ENCODE measurements at regions not wholly inside any gene's neighbourhood (a gene's known extent, or its start where the extent isn't known, plus 50 kb on each side); places are given as distances from the start of the nearest gene placed in this dataset.
"Not testable (repeated sequence)": the region's sequence is repeated elsewhere in the genome, so short reads cannot be mapped to it uniquely, and the experiment has no call there.

DNA sequence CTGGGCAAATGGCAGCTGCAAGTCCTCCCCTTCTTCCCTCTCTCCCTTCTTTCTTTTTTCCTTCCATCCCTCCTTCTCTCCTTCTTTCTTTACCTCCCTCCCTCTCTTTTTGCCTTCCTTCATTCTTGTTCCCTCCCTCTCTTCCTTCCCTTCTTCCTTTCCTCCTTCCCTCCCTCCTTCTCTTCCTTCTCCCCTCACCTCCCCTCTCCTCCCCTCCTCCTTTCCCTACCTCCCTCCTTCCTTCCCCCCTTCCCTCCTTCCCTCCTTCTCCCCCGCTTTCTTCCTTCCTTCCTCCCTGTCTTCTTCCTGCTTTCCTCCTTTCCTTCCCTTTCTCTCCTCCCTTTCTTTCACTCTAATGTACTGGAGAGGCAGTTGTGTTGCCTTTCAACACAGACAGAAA is 110.8 kb upstream of the SALL1 start:
- no peaks in the 10 kb centered on the region for H3K36me3 Mint-ChIP-seq
- ChIA-PET CTCF (no interaction called here), POLR2A (no interaction called here)
- ATAC-seq (replicated peaks in 1 of 4), result no peak
- H3K27ac Mint-ChIP-seq, result no peak overlapping the region
- H3K27me3 Mint-ChIP-seq, result no peaks in the 10 kb centered on the region
- Histone ChIP-seq H3K27me3 (replicated peaks in 1 of 2; ENCODE audit: control insufficient read depth in 2 of 2, extremely low read depth in 1 of 2, insufficient read depth in 2 of 2, low read length in 1 of 2) (no peaks in the 10 kb centered on the region), H3K27ac (ENCODE audit: low read length) (no peak overlapping the region), H3K9me3 (no peaks in the 10 kb centered on the region), H3K4me1 (ENCODE audit: control insufficient read depth in 1 of 2, extremely low read depth in 1 of 2, insufficient read depth in 2 of 2, low read length in 2 of 2) (no peaks in the 10 kb centered on the region), H3K36me3 (ENCODE audit: control insufficient read depth in 2 of 2, extremely low read depth in 1 of 2, insufficient read depth in 1 of 2, low read length in 1 of 2) (no peaks in the 10 kb centered on the region), H3K4me3 (ENCODE audit: control insufficient read depth in 1 of 2, extremely low read depth in 1 of 2, low read length in 1 of 2) (no peak overlapping the region)
- no peak overlapping the region for H3K4me3 Mint-ChIP-seq
- no CpG with 5 or more reads among the region's 1 CpG for WGBS (ENCODE audit: insufficient coverage)
- DNase-seq, result no peak
- H3K4me1 Mint-ChIP-seq, result no peaks in the 10 kb centered on the region
- peaks cover 10 to 42% (median 36%) of the 10 kb centered on the region in 3 donors for H3K9me3 Mint-ChIP-seq

DNA sequence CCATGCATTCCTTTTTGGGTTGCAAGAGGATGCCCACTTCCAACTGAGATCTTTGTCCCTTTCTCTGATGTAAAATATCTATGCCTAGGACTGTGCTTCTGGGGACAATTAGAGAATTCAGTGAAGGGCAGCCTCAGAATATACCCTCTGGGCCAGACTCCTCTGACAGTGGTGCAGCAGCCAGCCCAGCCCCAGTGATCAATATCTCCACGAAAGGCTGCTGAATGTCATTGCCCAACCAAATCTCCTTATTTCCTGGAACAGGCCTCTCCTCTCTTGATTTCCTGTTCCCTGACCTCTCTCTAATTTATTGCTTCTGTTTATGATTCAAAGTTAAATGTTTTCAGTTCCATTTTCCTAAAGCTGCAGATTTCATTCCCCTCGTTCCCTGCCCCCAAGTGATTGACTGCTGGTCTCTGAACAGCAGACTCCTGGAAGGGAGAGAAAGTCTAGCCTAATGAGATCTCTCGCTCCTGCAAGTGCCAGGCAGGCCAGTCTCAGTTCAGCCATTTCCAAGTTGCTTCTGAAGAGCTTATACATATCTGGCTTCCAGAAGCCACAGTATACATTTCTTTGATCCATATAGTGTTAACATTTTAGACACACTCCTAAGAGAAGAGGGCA is 104.4 kb upstream of the SALL1 start:
- H3K4me3 ChIP-seq (ENCODE audit: control insufficient read depth in 1 of 2, extremely low read depth in 1 of 2, low read length in 1 of 2), result no peak overlapping the region
- Mint-ChIP-seq H3K4me1 (no peaks in the 10 kb centered on the region), H3K9me3 (peaks cover 10 to 30% (median 17%) of the 10 kb centered on the region in 3 donors), H3K27me3 (no peaks in the 10 kb centered on the region), H3K27ac (no peak overlapping the region), H3K4me3 (no peak overlapping the region), H3K36me3 (no peaks in the 10 kb centered on the region)
- H3K36me3 ChIP-seq (ENCODE audit: control insufficient read depth in 2 of 2, extremely low read depth in 1 of 2, insufficient read depth in 1 of 2, low read length in 1 of 2), result no peaks in the 10 kb centered on the region
- ChIA-PET POLR2A (no interaction called here), CTCF (no interaction called here)
- H3K4me1 ChIP-seq (ENCODE audit: control insufficient read depth in 1 of 2, extremely low read depth in 1 of 2, insufficient read depth in 2 of 2, low read length in 2 of 2), result no peaks in the 10 kb centered on the region
- H3K27me3 ChIP-seq (replicated peaks in 1 of 2; ENCODE audit: control insufficient read depth in 2 of 2, extremely low read depth in 1 of 2, insufficient read depth in 2 of 2, low read length in 1 of 2), result peaks cover 0 to 6% of the 10 kb centered on the region in 2 experiments
- WGBS (ENCODE audit: insufficient coverage), result 60% methylated on average over 2 of the region's 3 CpGs
- H3K27ac ChIP-seq (ENCODE audit: low read length), result no peak overlapping the region
- ATAC-seq (replicated peaks in 1 of 4) (no peak), DNase-seq (no peak)
- no peaks in the 10 kb centered on the region for H3K9me3 ChIP-seq

DNA sequence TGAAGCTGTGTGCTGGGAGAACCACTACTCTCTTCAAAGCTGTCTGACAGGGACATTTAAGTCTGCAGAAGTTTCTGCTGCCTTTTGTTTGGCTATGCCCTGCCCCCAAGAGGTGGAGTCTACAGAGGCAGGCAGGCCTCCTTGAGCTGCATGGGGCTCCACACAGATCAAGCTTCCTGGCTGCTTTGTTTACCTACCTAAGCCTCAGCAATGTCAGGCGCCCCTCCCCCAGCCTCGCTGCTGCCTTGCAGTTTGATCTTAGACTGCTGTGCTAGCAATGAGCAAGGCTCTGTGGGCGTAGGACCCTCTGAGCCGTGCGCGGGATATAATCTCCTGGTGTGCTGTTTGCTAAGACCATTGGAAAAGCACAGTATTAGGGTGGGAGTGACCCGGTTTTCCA is 103.3 kb upstream of the SALL1 start:
- H3K4me3 ChIP-seq (ENCODE audit: control insufficient read depth in 1 of 2, extremely low read depth in 1 of 2, low read length in 1 of 2); H3K4me1 Mint-ChIP-seq; CTCF ChIA-PET; ATAC-seq (replicated peaks in 1 of 4); H3K4me1 ChIP-seq (ENCODE audit: control insufficient read depth in 1 of 2, extremely low read depth in 1 of 2, insufficient read depth in 2 of 2, low read length in 2 of 2); DNase-seq; H3K9me3 ChIP-seq; POLR2A ChIA-PET; H3K4me3 Mint-ChIP-seq; H3K27me3 ChIP-seq (replicated peaks in 1 of 2; ENCODE audit: control insufficient read depth in 2 of 2, extremely low read depth in 1 of 2, insufficient read depth in 2 of 2, low read length in 1 of 2); H3K27ac Mint-ChIP-seq; H3K27me3 Mint-ChIP-seq; H3K27ac ChIP-seq (ENCODE audit: low read length); H3K36me3 Mint-ChIP-seq; H3K36me3 ChIP-seq (ENCODE audit: control insufficient read depth in 2 of 2, extremely low read depth in 1 of 2, insufficient read depth in 1 of 2, low read length in 1 of 2): not testable (repeated sequence)
- 95% methylated on average over 3 of the region's 7 CpGs for WGBS (ENCODE audit: insufficient coverage)
- peaks cover 10 to 29% (median 17%) of the 10 kb centered on the region in 3 donors for H3K9me3 Mint-ChIP-seq

DNA sequence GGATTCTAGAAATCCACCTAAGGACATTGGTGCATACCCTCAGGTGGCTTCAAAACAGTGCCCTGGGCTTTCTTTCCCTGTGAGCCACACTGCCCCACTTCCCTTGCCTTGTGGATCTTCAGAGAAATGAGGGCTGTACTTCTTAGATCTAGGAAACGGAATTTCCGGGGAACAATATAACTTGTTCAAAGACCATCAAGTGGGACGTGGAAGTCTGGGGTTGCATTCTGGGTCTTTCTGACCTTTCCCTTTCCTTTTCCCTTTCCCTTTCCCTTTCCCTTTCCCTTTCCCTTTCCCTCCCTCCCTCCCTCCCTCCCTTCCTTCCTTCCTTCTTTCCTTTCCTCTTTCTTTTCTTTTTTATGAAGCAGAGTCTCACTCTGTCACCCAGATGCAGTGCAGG is 97.1 kb upstream of the SALL1 start:
- Mint-ChIP-seq H3K4me1 (no peaks in the 10 kb centered on the region), H3K36me3 (no peaks in the 10 kb centered on the region), H3K9me3 (peaks cover 2 to 9% (median 4%) of the 10 kb centered on the region in 3 donors), H3K4me3 (no peak overlapping the region), H3K27ac (no peak overlapping the region), H3K27me3 (no peaks in the 10 kb centered on the region)
- Histone ChIP-seq H3K27me3 (replicated peaks in 1 of 2; ENCODE audit: control insufficient read depth in 2 of 2, extremely low read depth in 1 of 2, insufficient read depth in 2 of 2, low read length in 1 of 2) (no peaks in the 10 kb centered on the region), H3K9me3 (no peaks in the 10 kb centered on the region), H3K36me3 (ENCODE audit: control insufficient read depth in 2 of 2, extremely low read depth in 1 of 2, insufficient read depth in 1 of 2, low read length in 1 of 2) (no peaks in the 10 kb centered on the region), H3K4me3 (ENCODE audit: control insufficient read depth in 1 of 2, extremely low read depth in 1 of 2, low read length in 1 of 2) (no peak overlapping the region), H3K4me1 (ENCODE audit: control insufficient read depth in 1 of 2, extremely low read depth in 1 of 2, insufficient read depth in 2 of 2, low read length in 2 of 2) (no peaks in the 10 kb centered on the region), H3K27ac (ENCODE audit: low read length) (no peak overlapping the region)
- ChIA-PET CTCF (no interaction called here), POLR2A (no interaction called here)
- ATAC-seq (replicated peaks in 1 of 4) (no peak), DNase-seq (no peak)
- 91% methylated on average over 3 of the region's 3 CpGs for WGBS (ENCODE audit: insufficient coverage)

DNA sequence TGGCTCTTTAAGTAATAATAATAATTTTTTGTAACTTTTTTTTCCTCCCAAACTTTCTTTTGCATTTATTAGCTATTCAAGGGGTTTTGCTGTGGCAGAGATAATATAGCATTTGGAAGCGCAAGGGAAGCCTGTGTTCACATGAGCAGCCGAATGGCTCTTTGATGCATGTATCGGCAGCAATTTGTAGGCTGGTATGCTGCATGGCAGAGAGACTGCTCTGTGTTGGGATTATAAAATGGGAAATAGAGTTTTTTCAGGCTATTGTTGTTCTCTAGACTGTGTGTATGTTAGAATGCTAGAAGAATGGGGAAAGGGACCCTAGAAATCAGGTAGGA is 94.6 kb upstream of the SALL1 start:
- ATAC-seq (replicated peaks in 1 of 4), result no peak
- WGBS (ENCODE audit: insufficient coverage), result 100% methylated on average over 1 of the region's 3 CpGs
- Histone ChIP-seq H3K4me3 (ENCODE audit: control insufficient read depth in 1 of 2, extremely low read depth in 1 of 2, low read length in 1 of 2) (no peak overlapping the region), H3K27me3 (replicated peaks in 1 of 2; ENCODE audit: control insufficient read depth in 2 of 2, extremely low read depth in 1 of 2, insufficient read depth in 2 of 2, low read length in 1 of 2) (no peaks in the 10 kb centered on the region), H3K9me3 (no peaks in the 10 kb centered on the region), H3K27ac (ENCODE audit: low read length) (no peak overlapping the region), H3K4me1 (ENCODE audit: control insufficient read depth in 1 of 2, extremely low read depth in 1 of 2, insufficient read depth in 2 of 2, low read length in 2 of 2) (no peaks in the 10 kb centered on the region), H3K36me3 (ENCODE audit: control insufficient read depth in 2 of 2, extremely low read depth in 1 of 2, insufficient read depth in 1 of 2, low read length in 1 of 2) (no peaks in the 10 kb centered on the region)
- CTCF ChIA-PET, result no interaction called here
- H3K4me1 Mint-ChIP-seq, result no peaks in the 10 kb centered on the region
- no peak for DNase-seq
- POLR2A ChIA-PET, result no interaction called here
- H3K9me3 Mint-ChIP-seq, result peaks cover 0 to 5% (median 0%) of the 10 kb centered on the region in 3 donors
- no peak overlapping the region for H3K4me3 Mint-ChIP-seq
- no peak overlapping the region for H3K27ac Mint-ChIP-seq
- no peaks in the 10 kb centered on the region for H3K36me3 Mint-ChIP-seq
- H3K27me3 Mint-ChIP-seq, result no peaks in the 10 kb centered on the region

DNA sequence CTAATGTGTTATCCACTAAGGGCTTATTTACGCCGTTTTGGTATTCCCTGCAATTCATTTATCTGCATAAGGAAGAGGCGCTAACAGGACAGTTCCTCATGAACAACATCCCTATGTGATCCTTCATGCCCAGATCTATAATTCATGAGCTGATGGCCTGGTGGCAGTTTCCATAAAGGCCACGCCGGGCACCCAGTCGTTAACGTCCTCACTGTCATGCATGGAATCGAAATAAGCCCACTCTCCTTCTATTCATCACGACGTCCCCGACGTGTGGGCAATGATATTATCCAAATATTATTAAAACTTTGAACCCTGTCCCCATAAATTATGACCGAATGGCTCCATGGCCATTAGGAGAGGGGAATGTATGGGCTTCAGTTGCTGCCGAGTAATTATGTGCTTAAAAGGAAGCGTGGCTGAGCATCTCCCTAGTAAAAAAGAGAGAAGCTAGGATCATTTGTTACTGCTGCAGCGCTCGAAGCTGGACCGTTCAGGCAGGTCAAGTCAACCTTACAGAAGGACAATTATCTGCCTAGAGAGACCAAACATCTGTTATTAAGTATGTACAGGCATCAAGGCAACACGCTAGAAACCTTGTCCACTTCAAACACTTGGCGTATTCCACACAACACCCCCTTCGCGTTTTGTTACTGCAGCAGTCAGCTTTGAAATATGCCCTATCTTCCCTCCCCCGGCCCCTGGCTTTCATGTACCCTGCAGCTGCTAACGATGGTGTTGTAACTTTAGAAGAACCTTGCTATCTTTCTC is 94.0 kb upstream of the SALL1 start:
- no peaks in the 10 kb centered on the region for H3K27me3 Mint-ChIP-seq
- no peaks in the 10 kb centered on the region for H3K36me3 ChIP-seq (ENCODE audit: control insufficient read depth in 2 of 2, extremely low read depth in 1 of 2, insufficient read depth in 1 of 2, low read length in 1 of 2)
- H3K27me3 ChIP-seq (replicated peaks in 1 of 2; ENCODE audit: control insufficient read depth in 2 of 2, extremely low read depth in 1 of 2, insufficient read depth in 2 of 2, low read length in 1 of 2), result no peaks in the 10 kb centered on the region
- ChIA-PET CTCF (no interaction called here), POLR2A (no interaction called here)
- H3K9me3 ChIP-seq, result no peaks in the 10 kb centered on the region
- H3K27ac ChIP-seq (ENCODE audit: low read length), result no peak overlapping the region
- H3K4me1 Mint-ChIP-seq, result no peaks in the 10 kb centered on the region
- 70% methylated on average over 6 of the region's 24 CpGs for WGBS (ENCODE audit: insufficient coverage)
- H3K27ac Mint-ChIP-seq, result no peak overlapping the region
- H3K9me3 Mint-ChIP-seq, result peaks cover 0 to 5% (median 0%) of the 10 kb centered on the region in 3 donors
- DNase-seq (no peak), ATAC-seq (replicated peaks in 1 of 4) (no peak)
- H3K36me3 Mint-ChIP-seq, result no peaks in the 10 kb centered on the region
- H3K4me3 ChIP-seq (ENCODE audit: control insufficient read depth in 1 of 2, extremely low read depth in 1 of 2, low read length in 1 of 2), result no peak overlapping the region
- H3K4me3 Mint-ChIP-seq, result no peak overlapping the region
- no peaks in the 10 kb centered on the region for H3K4me1 ChIP-seq (ENCODE audit: control insufficient read depth in 1 of 2, extremely low read depth in 1 of 2, insufficient read depth in 2 of 2, low read length in 2 of 2)
